K562 (cell line): ENCODE measurements at regions not wholly inside any gene's neighbourhood (a gene's known extent, or its start where the extent isn't known, plus 50 kb on each side); places are given as distances from the start of the nearest gene placed in this dataset.

Experiments used
- ATAC-seq: fragments of 200-7000 bp; cut with Tn5 transposase; 3 replicates; pipeline ENCODE4 v1.9.1; 2020; ENCODE audit warnings: moderate library complexity
- BruUV-seq: library from RNA; stranded (reverse); fragments of 400-500 nt; replicated peaks from 2 replicates; lab custom pipeline; 2021; lab: Mats Ljungman, UMichigan
- CTCF ChIA-PET: fragments of 300-600 bp; formaldehyde crosslinking; extraction: SDS; loops from one replicate; lab custom pipeline; 2021; ENCODE audit warnings: low intra/inter-chr PET ratio; lab: Yijun Ruan, JAX
- POLR2A ChIA-PET: fragments of 300-600, 350-650 bp; sonication (Branson Sonifier 250); formaldehyde crosslinking; extraction: SDS; loops from one replicate; lab custom pipeline; 2021; ENCODE audit warnings: antibody characterized with exemption, inconsistent platforms; lab: Yijun Ruan, JAX
- DNase-seq, 4 experiments: peaks; one replicate each; pipeline versions ENCODE4 v3.0.0 to v3.0.0-alpha.2; 2011 to 2018; ENCODE audit warnings: low spot score in 3 of 4, mixed read lengths in 3 of 4; ENCODE audit errors: extremely low read depth in 1 of 4
- FAIRE-seq: peaks from 2 replicates; lab custom pipeline; 2011; peaks lifted over from hg19 to GRCh38; lab: Jason Lieb, UNC
- H2AFZ ChIP-seq: 2 replicates; pipeline ENCODE4 v1.6.0; 2011; ENCODE audit warnings: low read depth, low read length, control low read depth, inconsistent platforms
- H3K27ac ChIP-seq: fragments of 200-600 bp; 3 replicates; pipeline ENCODE4 v1.8.0; 2011; ENCODE audit warnings: low read depth, mild to moderate bottlenecking, control low read depth, inconsistent platforms, low read length, moderate library complexity, mixed read lengths; ENCODE audit errors: extremely low read depth
- H3K27me3 ChIP-seq, 2 experiments: fragments of 300-600 bp in 1 of 2; 2 replicates in 1 of 2; 3 replicates in 1 of 2; pipeline versions ENCODE4 v1.6.0 to v1.8.0; 2011; ENCODE audit warnings: inconsistent platforms in 2 of 2, low read length in 2 of 2, mild to moderate bottlenecking in 1 of 2, mixed read lengths in 1 of 2, moderate library complexity in 1 of 2; ENCODE audit not compliant: control insufficient read depth in 2 of 2, insufficient read depth in 2 of 2
- H3K36me3 ChIP-seq: fragments of 300-600 bp; 3 replicates; pipeline ENCODE4 v1.8.0; 2011; ENCODE audit warnings: mild to moderate bottlenecking, low read length, inconsistent platforms; ENCODE audit not compliant: control insufficient read depth, insufficient read depth
- H3K4me1 ChIP-seq, 2 experiments: fragments of 200-600 bp in 1 of 2; replicated peaks in 1 of 2; 2 replicates in 1 of 2; 3 replicates in 1 of 2; pipeline versions ENCODE4 v1.5.1 to v1.8.0; 2011; ENCODE audit warnings: inconsistent platforms in 2 of 2, low read length in 2 of 2, mild to moderate bottlenecking in 1 of 2, mixed read lengths in 1 of 2, moderate library complexity in 1 of 2; ENCODE audit not compliant: control insufficient read depth in 2 of 2, insufficient read depth in 2 of 2
- H3K4me2 ChIP-seq: 2 replicates; pipeline ENCODE4 v1.6.1; 2011; ENCODE audit warnings: low read length, control low read depth, inconsistent platforms, mixed read lengths; ENCODE audit not compliant: insufficient read depth
- H3K4me3 ChIP-seq: fragments of 200-600 bp; sonication (generic), shearing (Covaris generic); 2 replicates; pipeline ENCODE4 v1.5.1; 2016; ENCODE audit warnings: control low read depth, inconsistent platforms
- H3K79me2 ChIP-seq: fragments of 200-600 bp; 3 replicates; pipeline ENCODE4 v1.8.0; 2011; ENCODE audit warnings: low read length, inconsistent platforms; ENCODE audit not compliant: control insufficient read depth, insufficient read depth
- H3K9ac ChIP-seq, 2 experiments: 2 replicates each; pipeline versions ENCODE4 v1.6.0 to v1.6.1; 2011; ENCODE audit warnings: low read depth in 2 of 2, low read length in 2 of 2, control low read depth in 1 of 2, inconsistent platforms in 1 of 2, mild to moderate bottlenecking in 1 of 2, mixed read lengths in 1 of 2; ENCODE audit not compliant: insufficient read depth in 1 of 2
- H3K9me1 ChIP-seq: one replicate; pipeline ENCODE4 v1.6.0; 2011; ENCODE audit warnings: inconsistent platforms, mild to moderate bottlenecking, low read length, moderate library complexity; ENCODE audit not compliant: control insufficient read depth, insufficient read depth
- H3K9me3 ChIP-seq: replicated peaks from 2 replicates; pipeline ENCODE4 v1.5.1; 2011; ENCODE audit warnings: low read depth, low read length, inconsistent platforms; ENCODE audit not compliant: control insufficient read depth, insufficient read depth
- H4K20me1 ChIP-seq: replicated peaks from 2 replicates; pipeline ENCODE4 v1.6.1; 2011; ENCODE audit warnings: low read length, inconsistent platforms, mixed read lengths; ENCODE audit not compliant: control insufficient read depth, insufficient read depth
- ILF3 ChIP-seq: fragments of 450-650 bp; IDR thresholded peaks from 2 replicates; pipeline ENCODE4 v1.6.1; 2018; ENCODE audit warnings: antibody characterized with exemption, mild to moderate bottlenecking, moderate library complexity, borderline replicate concordance
- ZNF449 ChIP-seq: fragments of 250-450 bp; sonication (Bioruptor Pico); IDR thresholded peaks from 2 replicates; pipeline ENCODE4 v1.8.0; 2022; ENCODE audit warnings: moderate library complexity, mild to moderate bottlenecking, inconsistent platforms
- ZNF512 ChIP-seq: IDR thresholded peaks from 2 replicates; pipeline ENCODE4 v1.6.1; 2016; ENCODE audit warnings: missing genetic modification characterization, missing compliant biosample characterization
- WGBS: fragments of 100-300 bp; shearing (Covaris generic); methylation state at CpG from one replicate; pipeline ENCODE4 v1.1.6; 2016; ENCODE audit warnings: low coverage, mixed read lengths; ENCODE audit not compliant: insufficient coverage; ENCODE audit errors: missing lambda C conversion rate; 5-methylcytosine and 5-hydroxymethylcytosine counted together
- in situ Hi-C: fragments of 300-500 bp; cut with MboI; formaldehyde crosslinking; loops from 4 replicates; pipeline ENCODE4 v1.15.0; 2018; ENCODE audit warnings: inconsistent platforms, mixed read lengths
- intact Hi-C: fragments of 100-400 bp; cut with micrococcal nuclease; formaldehyde crosslinking; loops from 2 replicates; pipeline ENCODE4 v1.14.2; 2022

DNA sequence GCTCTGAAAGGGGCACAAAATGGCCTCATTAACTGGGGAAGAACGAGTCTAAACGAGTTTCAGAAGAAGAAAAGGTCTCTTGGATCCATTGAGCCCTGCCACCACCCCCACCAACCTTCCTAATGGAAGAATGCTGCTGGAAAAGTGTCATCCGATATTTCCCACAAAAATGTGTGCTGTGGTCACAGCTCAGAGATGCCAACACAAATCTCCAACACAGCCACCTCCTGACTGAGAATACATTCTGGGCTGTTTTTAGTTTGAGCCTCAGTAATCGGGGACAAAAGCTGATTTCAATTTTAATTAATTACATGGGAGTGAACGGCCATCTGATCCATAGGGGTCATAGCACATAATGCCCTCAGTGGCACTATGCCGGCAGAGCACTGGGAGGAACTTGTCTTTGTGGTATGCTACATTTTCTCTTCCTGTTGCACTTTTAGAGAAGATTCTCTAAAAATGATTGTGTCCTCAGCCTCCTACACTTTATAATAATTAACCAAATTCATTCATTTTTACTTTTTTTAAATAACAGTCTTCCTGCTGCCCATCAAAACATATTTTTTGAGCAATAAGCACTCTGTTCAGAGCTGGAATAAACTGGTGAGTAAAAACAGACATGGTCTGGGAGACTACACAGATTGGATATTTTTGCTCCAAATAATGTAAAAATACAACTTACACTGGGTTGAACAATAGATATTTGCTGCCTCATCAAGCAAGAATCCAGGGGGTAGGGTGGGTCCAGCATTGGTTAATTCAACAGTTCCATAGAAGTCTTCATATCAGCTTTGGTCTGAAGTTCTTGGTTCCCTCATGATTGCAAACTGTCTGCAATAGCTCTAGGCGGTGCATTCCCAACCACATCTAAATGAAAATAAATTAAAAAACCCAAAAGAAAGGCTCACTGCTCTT lies 143.6 kb upstream of the TMEM170B start:
- intact Hi-C loops, result no loop called here

More for the DNA sequence above, 143.6 kb upstream of the TMEM170B start:
- DNase-seq (no peak), FAIRE-seq (no peak), ATAC-seq (no peak)
- ChIA-PET POLR2A (interaction anchor here (0.6 to 1.2 kb wide), 2 partner anchors 14 to 175 kb away, joined by 3 read pairs; no protein-coding TSS in a partner anchor), CTCF (no interaction called here)
- BruUV-seq, result no TSS peak
- Histone ChIP-seq H3K9me1 (no peaks in the 10 kb centered on the region), H4K20me1 (no peaks in the 10 kb centered on the region), H2AFZ (0 out of 2 replicates have a peak overlapping the region, but pooled peaks have one; percentile 27), H3K79me2 (no peaks in the 10 kb centered on the region), H3K4me3 (no peak overlapping the region), H3K4me2 (no peak overlapping the region), H3K9me3 (no peaks in the 10 kb centered on the region), H3K27ac (no peak overlapping the region), H3K4me1 (peaks cover 0 to 24% of the 10 kb centered on the region in 2 experiments; a peak in 4 of 5 replicates), H3K27me3 (no peaks in the 10 kb centered on the region), H3K9ac (no peak overlapping the region), H3K36me3 (no peaks in the 10 kb centered on the region)
- in situ Hi-C loops, result no loop called here
- TF ChIP-seq ZNF512 (tag), result 0 out of 2 replicates have a peak, but pooled peaks have one; percentile 23
- no peak for TF ChIP-seq ILF3
- TF ChIP-seq ZNF449, result peak; percentile 13; the same call in 1 of the 2 replicates
- 10% methylated on average over 7 of the region's 7 CpGs for WGBS
